ENCODE measurements at regions not wholly inside any gene's neighbourhood (a gene's known extent, or its start where the extent isn't known, plus 50 kb on each side); places are given as distances from the start of the nearest gene placed in this dataset.
A peak's percentile ranks its signal among the peaks of the same experiment; 100 is the strongest.

DNA sequence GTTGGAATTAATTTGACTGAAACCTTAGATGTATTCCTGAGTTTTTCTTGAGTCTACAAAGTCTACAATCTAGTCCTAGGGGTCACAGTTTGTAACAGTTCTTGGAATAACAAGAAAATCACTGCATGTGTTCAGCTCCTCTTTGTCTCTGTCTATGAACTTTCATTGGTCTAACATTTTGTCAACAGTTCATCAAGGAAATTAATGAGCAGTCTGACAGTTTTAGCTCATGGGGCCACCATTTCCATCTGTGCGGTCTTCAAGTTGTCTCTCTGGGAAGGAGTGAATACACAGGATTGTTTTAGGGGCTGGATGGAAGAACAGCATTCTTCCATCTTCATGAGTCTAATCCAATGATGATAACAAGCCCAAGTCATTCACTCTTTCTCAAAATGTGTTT, 276.4 kb downstream of the TMEM167A start:
- no peak for FAIRE-seq

DNA sequence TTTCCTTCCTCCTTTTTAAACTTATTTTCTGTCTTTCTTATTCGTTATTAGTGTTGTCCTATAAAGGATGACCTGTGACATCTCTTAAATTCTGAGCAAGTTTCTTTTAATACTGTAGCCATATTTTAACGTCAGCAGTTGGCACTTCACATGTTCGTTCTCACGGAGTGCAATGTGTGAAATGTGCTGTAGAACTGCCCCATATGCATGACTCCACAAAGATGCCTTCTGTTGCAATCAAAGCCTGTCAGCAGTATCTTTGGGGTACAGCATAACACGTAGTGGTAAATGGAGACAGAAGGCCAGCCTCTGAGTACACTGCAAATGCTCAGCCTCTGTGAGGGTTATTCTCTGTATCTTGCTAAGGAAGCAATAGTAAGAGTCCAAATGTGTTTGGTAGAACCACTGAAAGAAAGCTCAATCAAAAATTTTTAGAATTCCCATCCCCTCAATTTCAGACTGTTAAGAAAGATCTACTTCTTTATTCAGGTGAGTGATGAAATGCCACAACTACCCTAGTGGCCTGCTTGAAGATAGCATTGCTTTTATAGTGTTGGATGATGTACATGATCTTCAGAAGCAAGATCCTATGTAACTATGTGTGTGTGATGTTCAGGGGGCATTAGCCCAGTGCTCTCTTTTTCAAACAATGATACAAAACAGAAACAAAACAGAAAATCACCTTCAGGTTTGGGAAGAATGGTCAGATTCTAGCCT, 277.7 kb downstream of the TMEM167A start:
- no peak for FAIRE-seq

DNA sequence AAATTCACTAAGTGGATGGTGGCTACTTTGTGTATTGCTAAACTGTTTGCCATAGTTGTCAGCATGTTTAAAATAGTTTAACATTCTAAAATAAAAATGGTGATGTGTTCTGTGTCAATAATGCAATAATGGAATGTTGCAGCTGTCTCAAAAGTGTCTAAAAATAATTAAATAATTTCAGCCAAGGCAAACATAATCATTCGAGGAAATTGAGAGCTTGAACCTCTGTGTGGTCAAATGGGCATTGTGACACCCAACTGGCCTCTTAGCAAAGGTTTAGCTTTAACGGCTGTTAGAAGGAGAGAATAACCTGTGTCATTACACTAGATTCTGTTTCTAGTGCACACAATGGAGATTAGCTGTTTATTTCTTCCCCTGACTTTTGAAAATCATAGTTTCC, 278.5 kb downstream of the TMEM167A start:
- FAIRE-seq, result no peak

DNA sequence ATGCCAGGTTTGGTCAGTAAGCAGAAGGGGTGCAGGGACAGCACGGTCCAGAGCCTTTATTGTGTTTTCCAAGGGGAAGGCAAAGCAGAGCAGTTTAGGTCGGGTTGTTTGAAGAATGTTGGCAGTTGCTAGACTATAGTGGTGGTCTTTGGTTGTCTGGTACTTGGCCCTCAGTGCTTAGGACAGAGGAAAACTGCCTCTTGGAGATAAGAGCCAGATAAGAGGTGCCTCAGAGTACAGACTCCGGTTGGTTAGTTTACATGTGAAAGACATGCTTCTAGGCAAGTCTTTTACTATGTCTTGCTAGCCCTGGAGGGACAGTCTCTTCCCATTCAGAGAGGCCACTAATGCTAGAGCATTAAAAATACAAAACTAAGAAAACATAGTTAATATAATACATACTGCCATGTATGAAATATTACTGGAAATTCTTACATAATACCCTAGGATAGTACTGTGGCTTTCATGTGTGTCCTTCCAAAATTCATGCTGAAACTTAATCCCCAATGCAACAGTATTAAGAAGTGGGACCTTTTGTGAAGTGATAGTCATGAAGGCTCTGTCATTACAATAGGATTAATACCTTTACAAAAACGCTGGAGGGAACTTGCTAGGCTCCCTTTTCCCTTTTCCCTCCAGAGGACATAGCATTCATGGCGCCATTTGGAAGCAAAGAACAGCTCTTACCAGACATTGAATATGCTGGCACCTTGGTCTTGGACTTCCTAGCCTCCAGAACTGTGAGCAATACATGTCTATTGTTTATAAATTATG, 280.4 kb downstream of the TMEM167A start:
- no peak for FAIRE-seq

DNA sequence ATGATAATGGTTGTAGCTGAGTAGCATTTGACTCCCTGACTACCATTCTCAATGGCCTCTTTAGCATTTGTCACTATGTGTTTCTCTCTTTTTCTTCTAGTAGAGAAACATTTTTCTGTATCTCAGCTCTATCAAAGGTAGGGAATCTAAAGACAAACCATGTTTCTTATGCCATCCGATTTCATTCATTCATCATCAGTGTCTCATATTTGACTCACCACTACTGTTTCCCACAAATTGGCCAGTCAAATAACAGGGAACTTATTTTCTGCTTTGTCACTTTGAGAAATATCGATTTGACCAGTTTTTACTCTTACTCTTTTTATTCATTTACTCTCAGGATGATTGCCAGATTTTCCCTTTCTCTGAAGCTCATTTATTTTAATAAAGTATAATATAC, 282.3 kb downstream of the TMEM167A start:
- FAIRE-seq, result no peak

DNA sequence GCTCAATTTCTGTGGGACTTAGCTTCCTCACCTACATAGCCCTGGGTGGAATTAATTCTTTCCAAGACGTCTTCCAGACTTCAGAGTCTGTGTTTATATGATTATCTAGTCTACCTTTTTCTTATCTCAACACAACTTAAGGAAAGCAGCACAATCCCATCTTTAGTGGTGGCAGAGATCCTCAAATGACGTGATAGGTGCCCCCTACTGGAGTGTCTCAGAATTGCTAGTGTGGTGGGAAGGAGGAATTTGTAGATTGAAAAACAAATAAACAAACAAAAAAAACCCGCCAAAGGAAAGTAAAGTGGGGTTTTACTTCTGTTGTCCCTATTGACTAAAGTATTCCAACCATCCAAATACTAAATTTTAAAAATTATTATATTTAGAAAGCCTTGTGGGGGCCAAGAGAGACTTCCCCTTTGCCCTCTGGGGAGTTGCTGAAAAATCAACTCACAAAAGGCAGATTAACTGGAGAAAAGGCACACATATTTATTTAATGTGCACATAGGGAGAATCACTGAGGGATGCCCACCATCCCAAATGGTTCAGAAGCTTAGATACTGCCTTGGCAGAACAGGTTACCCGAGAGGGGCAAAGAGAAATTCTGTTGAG, 283.3 kb downstream of the TMEM167A start:
- no peak for FAIRE-seq

DNA sequence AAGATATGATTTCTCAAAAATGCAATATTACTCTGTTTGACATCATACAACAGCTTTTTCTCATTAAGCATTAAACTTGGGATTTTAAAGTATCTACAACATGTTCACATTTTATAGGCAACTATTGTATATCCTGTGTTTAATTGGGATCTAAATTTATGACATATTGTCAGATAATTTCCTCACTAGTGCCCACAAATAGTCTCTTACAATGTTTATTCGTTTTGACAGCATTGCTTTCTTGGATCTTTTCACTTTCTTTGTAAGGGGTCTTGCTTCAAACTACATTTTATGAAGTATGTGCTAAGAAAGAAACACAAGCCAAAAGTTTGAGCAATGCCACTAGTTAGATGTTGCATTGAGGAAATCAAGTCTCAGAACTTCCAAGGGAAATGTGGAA, 285.1 kb downstream of the TMEM167A start:
- FAIRE-seq, result no peak

DNA sequence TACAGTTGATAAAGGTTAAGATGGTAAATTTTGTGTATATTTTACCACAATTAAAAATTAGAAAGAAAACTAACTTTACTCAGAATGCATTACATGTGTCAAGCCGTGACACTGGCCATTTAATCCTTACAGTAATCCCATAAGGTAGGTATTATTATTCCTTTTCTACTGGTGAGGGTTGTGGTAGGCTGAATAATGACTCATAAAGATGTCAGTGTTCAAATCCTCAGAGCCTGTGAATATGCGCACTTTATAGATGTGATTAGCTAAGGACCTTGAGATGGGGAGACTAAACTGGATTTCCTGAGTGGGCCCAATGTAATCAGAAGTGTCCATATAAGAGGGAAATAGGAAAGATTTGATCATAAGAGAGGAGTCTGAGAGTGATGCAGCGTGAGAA, 288.1 kb downstream of the TMEM167A start:
- no peak for FAIRE-seq

DNA sequence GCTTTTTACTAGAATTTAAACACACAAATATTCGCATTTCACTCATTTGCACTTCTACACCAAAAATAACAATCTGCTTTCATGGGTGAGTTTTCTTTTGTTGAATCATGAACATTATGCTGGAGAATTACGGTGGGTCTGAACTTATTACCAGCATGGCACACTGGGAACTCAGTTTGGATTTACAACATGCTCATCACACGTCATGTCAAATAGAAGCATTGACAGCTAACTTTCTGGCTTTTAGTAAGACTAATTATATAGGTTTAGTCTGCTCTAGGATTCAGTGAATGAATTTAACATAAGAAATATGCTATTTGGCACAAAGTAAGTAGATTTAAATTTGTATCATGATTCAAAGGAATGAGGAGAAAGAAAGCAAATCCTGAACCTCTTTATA, 290.4 kb downstream of the TMEM167A start:
- FAIRE-seq, result no peak

DNA sequence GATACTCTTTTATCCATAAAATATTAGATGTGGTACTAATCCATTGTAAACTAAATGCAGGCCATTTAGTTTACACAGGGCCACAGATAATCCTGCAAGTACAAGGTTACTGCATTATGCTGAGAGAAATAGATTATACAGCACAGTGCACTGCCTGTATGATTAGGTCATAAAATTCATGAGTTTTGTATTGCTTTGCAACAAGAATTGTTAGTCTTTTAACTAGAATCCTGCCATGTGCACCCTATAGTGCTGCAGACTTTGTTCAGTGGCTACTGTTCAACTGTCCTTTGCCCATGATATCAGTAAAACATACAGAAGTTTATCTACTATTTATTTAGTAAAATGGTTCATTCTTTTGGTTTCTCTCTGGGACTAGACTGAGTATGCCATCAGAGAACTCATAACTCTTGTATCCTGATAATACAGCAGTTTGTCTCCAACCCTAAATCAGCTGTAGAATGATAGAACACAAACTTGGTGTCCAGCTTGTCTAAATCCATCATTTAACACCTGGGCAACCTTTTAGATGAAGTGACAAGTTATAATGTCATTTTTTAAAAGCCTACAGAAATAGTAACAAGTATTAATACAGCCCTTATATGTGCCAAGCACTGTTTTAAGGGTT, 291.2 kb downstream of the TMEM167A start:
- no peak for FAIRE-seq

DNA sequence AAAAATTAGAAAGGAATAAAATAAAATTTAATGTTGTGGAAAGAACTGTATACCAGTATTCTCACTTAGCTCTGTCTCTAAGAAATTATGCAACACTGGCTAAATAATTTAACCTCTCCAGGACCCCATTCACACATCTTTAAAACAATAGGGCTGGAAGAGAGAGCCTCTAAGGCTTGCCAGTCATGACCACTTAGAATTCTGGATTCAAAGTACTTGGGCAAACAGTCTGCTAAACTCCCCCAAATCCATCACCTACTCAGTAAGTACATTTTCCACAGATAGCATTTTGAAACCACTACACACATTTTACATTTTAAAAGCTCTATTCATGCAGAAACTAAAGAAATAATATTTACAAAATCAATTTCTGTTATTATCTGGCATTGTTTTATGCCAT, 291.7 kb downstream of the TMEM167A start:
- FAIRE-seq, result no peak

DNA sequence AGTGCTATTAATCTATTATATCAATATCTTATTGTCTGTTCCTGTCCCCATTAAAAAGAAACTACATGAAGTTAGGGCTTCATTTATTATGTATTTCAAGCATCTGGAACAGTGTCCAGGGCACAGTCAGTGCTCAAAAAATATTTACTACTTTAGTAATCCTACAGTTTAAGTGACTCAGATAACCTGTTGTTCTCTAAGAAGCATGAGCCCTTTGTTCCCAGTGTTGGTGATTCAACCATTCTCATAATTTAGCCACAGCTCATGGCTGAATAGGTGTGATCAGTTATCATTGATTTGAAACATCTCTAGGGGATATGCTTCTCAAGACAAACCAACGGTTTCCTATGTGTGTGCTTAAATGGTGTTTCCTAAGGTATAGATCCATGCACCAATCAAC, 292.7 kb downstream of the TMEM167A start:
- FAIRE-seq, result no peak

DNA sequence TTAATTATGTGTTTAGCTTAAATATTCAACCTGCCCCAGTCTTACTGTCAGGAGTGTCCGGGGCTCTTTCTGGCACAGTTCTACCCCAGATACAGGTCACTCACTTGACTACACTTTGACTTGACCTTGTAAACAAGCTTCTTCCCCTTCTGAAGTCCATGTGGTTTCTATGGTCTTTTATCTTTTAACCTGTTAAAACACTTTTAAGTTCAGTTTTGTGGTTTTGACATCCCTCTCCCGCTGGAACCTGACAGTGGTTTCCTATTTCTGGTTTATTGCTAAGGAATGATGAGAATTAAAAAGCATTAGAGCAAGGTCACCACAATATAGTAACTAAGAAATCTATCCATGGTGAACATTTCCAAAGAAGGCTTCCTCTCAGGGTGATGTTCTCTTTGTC, 300.1 kb downstream of the TMEM167A start:
- FAIRE-seq, result peak; percentile 68

DNA sequence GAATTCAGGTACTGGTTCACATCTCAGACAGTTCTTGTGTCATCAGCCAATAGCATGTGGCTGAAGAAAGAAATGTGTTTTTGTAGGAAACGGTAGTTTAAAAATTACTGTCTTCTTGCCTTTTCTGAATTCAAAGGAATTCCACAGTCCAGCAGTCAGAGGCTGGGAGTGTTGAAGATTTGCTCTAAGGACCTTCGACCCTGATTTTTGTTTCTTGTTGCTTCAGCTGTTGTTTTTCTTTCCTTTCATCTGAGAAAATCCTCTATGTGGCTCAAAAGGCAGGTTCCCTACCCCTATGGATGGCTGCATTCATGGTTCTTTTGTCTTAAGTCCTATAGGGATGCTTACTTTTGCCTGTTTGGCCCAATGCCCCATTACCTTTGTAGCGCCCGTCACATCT, 304.9 kb downstream of the TMEM167A start:
- peak; percentile 73 for FAIRE-seq

DNA sequence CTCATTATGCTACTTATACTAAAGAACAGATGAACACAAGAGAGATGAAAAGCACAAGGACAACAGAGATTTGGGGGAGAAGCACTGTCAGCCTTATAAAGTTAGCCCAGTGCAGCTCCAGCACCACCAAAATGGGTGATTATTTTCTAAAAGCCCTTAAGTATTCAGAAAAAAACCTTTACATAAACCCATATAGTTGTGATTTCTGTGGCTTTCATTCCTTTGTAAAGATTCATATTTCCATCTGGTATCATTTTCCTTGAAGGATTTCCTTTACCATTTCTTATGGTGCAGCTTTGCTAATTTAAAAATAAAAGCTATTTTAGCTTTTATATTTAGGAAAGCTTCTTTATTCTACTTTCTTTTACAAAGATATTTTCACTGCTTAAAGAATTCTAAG, 311.0 kb downstream of the TMEM167A start:
- FAIRE-seq, result no peak

DNA sequence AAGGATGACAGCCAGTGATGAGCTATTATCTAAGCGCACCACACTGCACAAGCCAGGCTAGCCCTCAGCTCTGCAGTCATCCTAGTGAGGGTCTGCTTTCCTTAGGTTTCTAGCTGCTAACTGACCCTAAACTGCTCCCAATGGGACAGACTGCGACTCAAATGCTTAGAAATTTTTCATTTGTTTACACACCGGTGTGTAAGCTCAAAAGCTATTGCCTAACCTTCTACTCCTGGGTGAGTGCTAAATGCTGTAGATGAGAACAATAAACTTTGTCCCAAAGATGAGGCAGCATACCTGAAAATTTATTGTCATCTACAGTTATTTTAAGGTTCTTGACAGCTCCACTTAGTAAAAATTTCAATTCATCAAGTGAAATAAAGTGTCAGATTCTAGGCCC, 311.4 kb downstream of the TMEM167A start:
- FAIRE-seq, result no peak

DNA sequence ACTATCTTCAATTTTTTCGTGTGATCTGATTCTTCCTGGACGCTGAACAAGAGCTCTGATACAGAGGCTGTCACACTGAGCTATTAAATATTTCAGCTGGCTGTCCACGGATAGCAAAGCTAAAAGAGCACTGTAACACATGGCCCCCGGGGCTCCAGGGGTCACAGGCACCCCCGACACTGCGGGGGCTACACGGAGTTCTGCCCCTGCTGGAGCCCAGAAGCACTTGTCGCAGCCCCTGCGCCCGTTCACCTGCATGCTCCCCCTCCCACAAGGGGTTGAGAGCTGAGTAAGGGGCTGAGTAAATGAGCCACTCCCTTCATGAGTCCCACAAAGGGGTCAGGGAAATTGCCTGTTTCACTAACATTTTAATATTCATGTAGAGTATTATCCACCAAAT, 316.3 kb downstream of the TMEM167A start:
- FAIRE-seq, result no peak

DNA sequence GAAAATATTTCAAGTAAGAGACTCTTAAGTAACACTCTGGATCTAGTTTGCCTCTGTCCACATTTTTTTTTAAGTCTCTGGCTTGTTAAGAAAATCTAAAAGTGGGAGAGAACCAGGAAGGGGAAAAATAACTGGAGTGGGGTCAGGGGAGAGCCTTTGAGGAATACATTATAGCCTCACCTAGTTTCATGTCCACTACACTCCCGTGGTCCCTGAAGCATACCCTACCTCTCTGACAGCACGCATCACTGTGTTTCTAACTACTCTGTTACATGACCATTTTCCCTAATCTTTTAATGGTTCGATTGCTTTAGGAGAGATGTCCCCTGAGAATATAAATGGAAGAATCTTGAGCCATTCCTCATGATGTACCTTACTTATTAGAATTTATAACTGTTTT, 318.3 kb downstream of the TMEM167A start:
- FAIRE-seq, result no peak

DNA sequence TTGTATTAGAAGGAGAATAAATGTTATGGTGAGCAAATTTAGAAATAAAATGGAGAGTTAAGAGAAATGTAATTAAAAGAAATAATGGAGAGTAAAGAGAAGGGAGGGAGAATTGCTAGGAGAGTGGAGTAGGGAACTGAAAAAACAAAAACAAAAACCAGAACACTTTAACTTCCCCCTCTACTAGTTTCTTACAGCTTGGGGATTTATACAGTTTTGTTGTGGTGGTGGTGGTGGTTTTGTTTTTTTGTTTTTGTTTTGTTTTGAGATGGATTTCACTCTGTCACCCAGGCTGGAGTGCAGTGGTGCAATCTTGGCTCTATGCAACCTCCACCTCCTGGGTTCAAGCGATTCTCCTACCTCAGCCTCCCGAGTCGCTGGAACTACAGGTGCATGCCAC, 322.4 kb downstream of the TMEM167A start:
- FAIRE-seq, result no peak

DNA sequence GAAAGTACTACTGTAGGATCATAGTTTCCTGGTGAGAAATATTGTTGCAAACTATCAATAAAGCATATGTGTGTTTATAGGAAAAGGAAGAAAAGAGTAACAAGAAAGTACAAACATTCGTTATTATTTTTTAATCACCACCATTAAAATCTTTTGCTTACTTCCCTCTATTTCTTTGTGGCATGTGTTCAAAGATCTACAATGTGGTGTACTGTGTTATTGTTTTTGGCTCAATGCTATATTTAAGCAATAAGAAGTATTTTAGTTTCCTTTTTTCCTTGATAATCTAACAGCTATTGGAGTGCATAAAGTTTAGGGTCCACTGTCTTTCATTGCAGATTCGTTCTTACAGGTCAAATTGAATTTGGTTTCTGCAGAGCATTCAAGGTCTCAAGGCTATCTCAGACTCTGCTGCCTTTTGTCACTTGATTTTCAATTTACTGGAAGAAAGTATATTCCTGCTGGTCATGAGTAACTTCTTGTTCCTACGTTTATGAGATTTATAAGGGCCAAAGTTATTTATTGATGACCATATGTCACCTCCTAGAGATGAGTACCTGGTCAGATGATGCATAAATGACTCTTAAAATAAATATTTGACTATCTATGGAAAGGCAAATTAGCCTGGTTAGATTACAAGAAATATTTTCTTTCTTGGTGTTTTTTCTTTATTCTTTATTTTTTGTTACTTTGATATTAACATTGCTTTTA, 323.0 kb downstream of the TMEM167A start:
- FAIRE-seq, result peak; percentile 83

DNA sequence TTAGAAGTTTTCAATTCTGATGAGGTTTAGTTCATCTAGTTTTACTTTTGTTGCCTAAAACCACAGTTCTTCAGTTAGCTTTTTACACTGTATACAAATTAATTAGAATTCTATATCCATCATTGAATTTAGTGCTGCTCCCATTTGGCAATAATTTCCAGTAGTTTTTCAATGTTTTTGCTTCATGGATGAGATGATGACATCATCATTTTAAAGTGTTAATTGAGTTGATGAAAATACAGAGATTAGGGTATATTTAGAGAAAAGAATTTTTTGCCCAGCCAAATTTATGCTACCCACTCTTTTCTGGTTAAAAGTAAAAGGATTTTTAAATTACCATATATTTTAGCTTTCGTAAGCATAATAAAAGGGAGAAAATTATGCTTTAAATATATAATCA, 323.8 kb downstream of the TMEM167A start:
- no peak for FAIRE-seq

DNA sequence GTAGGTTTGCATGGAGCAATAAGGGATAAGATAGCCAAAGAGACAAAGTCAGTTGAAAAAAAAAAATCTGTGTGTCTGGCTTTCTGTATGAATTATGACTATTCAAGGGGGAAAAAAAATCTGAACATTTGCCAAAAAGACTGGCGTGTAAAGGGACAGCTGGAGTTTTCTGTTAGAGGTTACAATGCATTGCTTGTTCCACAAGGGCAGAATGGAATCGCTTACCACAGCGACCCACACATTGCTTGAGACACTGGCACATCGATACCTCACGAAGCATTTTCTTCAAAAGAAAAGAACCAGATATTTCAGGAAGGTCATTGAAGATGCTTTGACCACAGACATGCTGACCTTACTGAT, 327.8 kb downstream of the TMEM167A start:
- FAIRE-seq, result no peak

Data from endometrium (tissue), 2 donors.